ENCODE measurements at regions not wholly inside any gene's neighbourhood (a gene's known extent, or its start where the extent isn't known, plus 50 kb on each side); places are given as distances from the start of the nearest gene placed in this dataset.

- no peaks in the 10 kb centered on the region for H3K36me3 Mint-ChIP-seq
- 96% methylated on average over 6 of the region's 6 CpGs for WGBS (ENCODE audit: insufficient coverage)
These were observed 123.4 kb downstream of the C11orf91 start for GRCh38 chr11:33577204-33577603.

GRCh38 chr11:33575311-33575710, 125.3 kb downstream of the C11orf91 start:
- H4K20me1 ChIP-seq (ENCODE audit: insufficient read depth, low read length) = no peaks in the 10 kb centered on the region
- 75% methylated on average over 4 of the region's 5 CpGs for WGBS (ENCODE audit: insufficient coverage)
- peaks cover 1 to 2% (median 2%) of the 10 kb centered on the region in 3 donors for H3K27me3 Mint-ChIP-seq (ENCODE audit: low read depth in 3 of 3)

More at GRCh38 chr11:33577204-33577603, 123.4 kb downstream of the C11orf91 start:
- intact Hi-C loops (cut with micrococcal nuclease) = no loop called here
- Mint-ChIP-seq H3K27ac (no peak overlapping the region), H3K9me3 (peaks cover 0 to 5% (median 0%) of the 10 kb centered on the region in 7 donors), H3K4me3 (no peak overlapping the region), H3K27me3 (ENCODE audit: low read depth in 3 of 3) (peaks cover 3 to 7% (median 4%) of the 10 kb centered on the region in 3 donors), H3K4me1 (no peaks in the 10 kb centered on the region)
- no peak overlapping the region for H3K4me2 ChIP-seq (replicated peaks; ENCODE audit: extremely low read depth, low read length, poor library complexity, severe bottlenecking)
- H3K9me3 ChIP-seq (replicated peaks in 1 of 2; ENCODE audit: control insufficient read depth in 1 of 2, insufficient read depth in 1 of 2, low read length in 2 of 2) = no peaks in the 10 kb centered on the region
- H3K9ac ChIP-seq (ENCODE audit: insufficient read depth, low read length, poor library complexity, severe bottlenecking) = no peak overlapping the region
- H2AFZ ChIP-seq (ENCODE audit: insufficient read depth, low read depth, low read length, poor library complexity, severe bottlenecking) = no peak overlapping the region
- DNase-seq = no peak
- H3K79me2 ChIP-seq (ENCODE audit: insufficient read depth, low read length) = no peaks in the 10 kb centered on the region
- no peaks in the 10 kb centered on the region for H3K4me1 ChIP-seq (ENCODE audit: control insufficient read depth in 1 of 2, insufficient read depth in 2 of 2, low read length in 2 of 2)
- no peak overlapping the region for H3K4me3 ChIP-seq (replicated peaks in 1 of 3; ENCODE audit: low read depth in 2 of 3, low read length in 3 of 3)
- no peaks in the 10 kb centered on the region for H3K27me3 ChIP-seq (ENCODE audit: control insufficient read depth in 2 of 2, insufficient read depth in 2 of 2, low read length in 2 of 2)
- no peaks in the 10 kb centered on the region for H3K36me3 ChIP-seq (replicated peaks in 1 of 2; ENCODE audit: control insufficient read depth in 1 of 2, insufficient read depth in 2 of 2, low read length in 2 of 2)
- H4K20me1 ChIP-seq (ENCODE audit: insufficient read depth, low read length) = no peaks in the 10 kb centered on the region
- no peak for TF ChIP-seq CTCF (IDR thresholded peaks at IDR 0.05)
- no peak overlapping the region for H3K27ac ChIP-seq (ENCODE audit: low read depth in 1 of 2, low read length in 2 of 2)

More at GRCh38 chr11:33575311-33575710, 125.3 kb downstream of the C11orf91 start:
- Mint-ChIP-seq H3K4me1 (no peaks in the 10 kb centered on the region), H3K9me3 (peaks cover 0 to 5% (median 3%) of the 10 kb centered on the region in 7 donors), H3K4me3 (no peak overlapping the region), H3K27ac (no peak overlapping the region), H3K36me3 (no peaks in the 10 kb centered on the region)
- Histone ChIP-seq H3K27me3 (ENCODE audit: control insufficient read depth in 2 of 2, insufficient read depth in 2 of 2, low read length in 2 of 2) (no peaks in the 10 kb centered on the region), H3K79me2 (ENCODE audit: insufficient read depth, low read length) (no peaks in the 10 kb centered on the region), H3K4me1 (ENCODE audit: control insufficient read depth in 1 of 2, insufficient read depth in 2 of 2, low read length in 2 of 2) (no peaks in the 10 kb centered on the region), H3K36me3 (replicated peaks in 1 of 2; ENCODE audit: control insufficient read depth in 1 of 2, insufficient read depth in 2 of 2, low read length in 2 of 2) (no peaks in the 10 kb centered on the region), H3K9me3 (replicated peaks in 1 of 2; ENCODE audit: control insufficient read depth in 1 of 2, insufficient read depth in 1 of 2, low read length in 2 of 2) (no peaks in the 10 kb centered on the region), H3K27ac (ENCODE audit: low read depth in 1 of 2, low read length in 2 of 2) (no peak overlapping the region), H3K9ac (ENCODE audit: insufficient read depth, low read length, poor library complexity, severe bottlenecking) (no peak overlapping the region), H2AFZ (ENCODE audit: insufficient read depth, low read depth, low read length, poor library complexity, severe bottlenecking) (no peak overlapping the region), H3K4me3 (replicated peaks in 1 of 3; ENCODE audit: low read depth in 2 of 3, low read length in 3 of 3) (no peak overlapping the region), H3K4me2 (replicated peaks; ENCODE audit: extremely low read depth, low read length, poor library complexity, severe bottlenecking) (no peak overlapping the region)
- no peak for DNase-seq
- no peak for TF ChIP-seq CTCF (IDR thresholded peaks at IDR 0.05)
- intact Hi-C loops (cut with micrococcal nuclease) = no loop called here
